PC-3 (cell line): ENCODE measurements at regions not wholly inside any gene's neighbourhood (a gene's known extent, or its start where the extent isn't known, plus 50 kb on each side); places are given as distances from the start of the nearest gene placed in this dataset.

Experiments used
- ATAC-seq: fragments of 200-7000 bp; cut with Tn5 transposase; 2 replicates; pipeline ENCODE4 v1.9.1; 2020; ENCODE audit warnings: mild to moderate bottlenecking, moderate library complexity
- BruUV-seq: library from RNA; stranded (reverse); fragments of 400-500 nt; replicated peaks from 2 replicates; lab custom pipeline; 2021; lab: Mats Ljungman, UMichigan
- CTCF ChIA-PET: fragments of 300-600 bp; sonication (Branson Sonifier 250); formaldehyde crosslinking; loops from one replicate; lab custom pipeline; 2022; ENCODE audit warnings: antibody characterized with exemption; lab: Charles Lee
- POLR2A ChIA-PET: fragments of 300-600 bp; sonication (Branson Sonifier 250); formaldehyde crosslinking; loops from one replicate; lab custom pipeline; 2022; ENCODE audit warnings: antibody characterized with exemption; ENCODE audit not compliant: unreplicated experiment; lab: Charles Lee
- DNase-seq: peaks from one replicate; pipeline ENCODE4 v3.0.0-alpha.2; 2015
- H2AFZ ChIP-seq: fragments of 300-600 bp; sonication (generic); 2 replicates; pipeline ENCODE4 v1.6.0; 2016; ENCODE audit warnings: antibody characterized with exemption, low read length
- H3F3A ChIP-seq: fragments of 300-600 bp; sonication (generic); one replicate; pipeline ENCODE4 v1.6.0; 2017; ENCODE audit warnings: antibody characterized with exemption, low read length, control low read depth, mild to moderate bottlenecking; ENCODE audit not compliant: unreplicated experiment
- H3K27ac ChIP-seq: fragments of 300-600 bp; sonication (generic); 2 replicates; pipeline ENCODE4 v1.5.1; 2016; ENCODE audit warnings: mild to moderate bottlenecking, low read length
- H3K27me3 ChIP-seq: fragments of 300-600 bp; sonication (generic); 2 replicates; pipeline ENCODE4 v1.6.1; 2016; ENCODE audit warnings: low read length, mixed read lengths
- H3K36me3 ChIP-seq: fragments of 300-600 bp; sonication (generic); 2 replicates; pipeline ENCODE4 v1.6.1; 2016; ENCODE audit warnings: low read depth, mixed run types, low read length, mixed read lengths
- H3K4me1 ChIP-seq: fragments of 300-600 bp; sonication (generic); 2 replicates; pipeline ENCODE4 v1.5.1; 2016; ENCODE audit warnings: low read length; ENCODE audit not compliant: insufficient read depth
- H3K4me2 ChIP-seq: fragments of 300-600 bp; sonication (generic); 2 replicates; pipeline ENCODE4 v1.6.0; 2016; ENCODE audit warnings: low read length
- H3K4me3 ChIP-seq: fragments of 300-600 bp; sonication (generic); 2 replicates; pipeline ENCODE4 v1.5.1; 2016; ENCODE audit warnings: mild to moderate bottlenecking, low read length, mixed read lengths
- H3K79me2 ChIP-seq: fragments of 300-600 bp; sonication (generic); 2 replicates; pipeline ENCODE4 v1.6.1; 2017; ENCODE audit warnings: low read length, mixed read lengths
- H3K9ac ChIP-seq: fragments of 300-600 bp; sonication (generic); 2 replicates; pipeline ENCODE4 v1.6.0; 2016; ENCODE audit warnings: mild to moderate bottlenecking, low read length
- H3K9me2 ChIP-seq: fragments of 300-600 bp; sonication (generic); replicated peaks from 2 replicates; pipeline ENCODE4 v1.6.1; 2016; ENCODE audit warnings: mixed run types, low read length, mixed read lengths
- H3K9me3 ChIP-seq: fragments of 300-600 bp; sonication (generic); 2 replicates; pipeline ENCODE4 v1.6.1; 2016; ENCODE audit warnings: low read length, mixed read lengths
- H4K20me1 ChIP-seq: fragments of 300-600 bp; sonication (generic); 2 replicates; pipeline ENCODE4 v1.6.1; 2016; ENCODE audit warnings: low read length, mixed read lengths
- EZH2 ChIP-seq: fragments of 300-600 bp; sonication (generic); IDR thresholded peaks from one replicate; pipeline ENCODE4 v1.6.1; 2017; ENCODE audit warnings: antibody characterized with exemption, mild to moderate bottlenecking, low read length; ENCODE audit not compliant: unreplicated experiment
- EZH2phosphoT487 ChIP-seq: fragments of 300-600 bp; sonication (generic); IDR thresholded peaks from 2 replicates; pipeline ENCODE4 v1.6.1; 2018; ENCODE audit warnings: mild to moderate bottlenecking, antibody characterized with exemption, low read length, borderline replicate concordance
- intact Hi-C: fragments of 100-400 bp; cut with micrococcal nuclease; formaldehyde crosslinking; loops from 2 replicates; pipeline ENCODE4 v1.9.0; 2023
- TF ChIP-seq, protein P1 (sequence below): fragments of 300-600 bp; sonication (generic); conservative IDR thresholded peaks from 2 replicates; pipeline ENCODE4 v1.5.1; 2017; ENCODE audit warnings: antibody characterized with exemption, low read depth, mild to moderate bottlenecking, low read length

DNA sequence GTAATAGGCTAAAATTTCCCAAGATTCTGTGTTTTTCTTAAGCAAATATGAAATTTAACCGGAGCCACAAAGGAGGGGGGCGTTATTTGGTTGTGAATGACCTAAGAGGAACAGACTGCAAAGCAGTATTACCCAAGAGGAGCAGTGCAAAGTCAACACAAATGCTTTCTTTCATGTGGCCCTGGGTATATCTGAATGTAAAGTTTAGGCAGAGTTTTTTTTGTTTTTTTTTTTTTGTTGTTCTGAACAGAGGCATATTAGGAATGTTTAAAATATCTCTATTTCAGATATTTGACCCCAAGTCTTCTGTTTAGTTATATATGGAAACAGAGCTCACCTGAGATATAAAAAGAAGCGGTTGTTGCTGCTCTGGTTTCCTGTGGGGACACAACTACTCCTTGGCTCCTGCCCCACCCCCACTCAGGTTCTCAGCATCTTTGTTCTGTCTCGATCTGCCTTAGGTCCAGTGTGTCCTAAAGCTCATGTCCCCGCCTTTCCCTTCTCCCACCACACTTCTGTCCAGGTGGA lies 220.7 kb downstream of the RFC3 start:
- Histone ChIP-seq H3F3A (no peaks in the 10 kb centered on the region), H3K4me2 (no peak overlapping the region), H3K36me3 (no peaks in the 10 kb centered on the region), H3K4me3 (no peak overlapping the region), H3K27ac (no peak overlapping the region), H3K9me2 (no peaks in the 10 kb centered on the region), H4K20me1 (no peaks in the 10 kb centered on the region), H3K27me3 (no peaks in the 10 kb centered on the region), H3K79me2 (no peaks in the 10 kb centered on the region), H3K9ac (no peak overlapping the region), H2AFZ (no peak overlapping the region), H3K9me3 (no peaks in the 10 kb centered on the region), H3K4me1 (peaks cover 40% of the 10 kb centered on the region)
- no peak for ATAC-seq
- TF ChIP-seq EZH2 (no peak), EZH2phosphoT487 (no peak)
- TF ChIP-seq, protein P1, sequence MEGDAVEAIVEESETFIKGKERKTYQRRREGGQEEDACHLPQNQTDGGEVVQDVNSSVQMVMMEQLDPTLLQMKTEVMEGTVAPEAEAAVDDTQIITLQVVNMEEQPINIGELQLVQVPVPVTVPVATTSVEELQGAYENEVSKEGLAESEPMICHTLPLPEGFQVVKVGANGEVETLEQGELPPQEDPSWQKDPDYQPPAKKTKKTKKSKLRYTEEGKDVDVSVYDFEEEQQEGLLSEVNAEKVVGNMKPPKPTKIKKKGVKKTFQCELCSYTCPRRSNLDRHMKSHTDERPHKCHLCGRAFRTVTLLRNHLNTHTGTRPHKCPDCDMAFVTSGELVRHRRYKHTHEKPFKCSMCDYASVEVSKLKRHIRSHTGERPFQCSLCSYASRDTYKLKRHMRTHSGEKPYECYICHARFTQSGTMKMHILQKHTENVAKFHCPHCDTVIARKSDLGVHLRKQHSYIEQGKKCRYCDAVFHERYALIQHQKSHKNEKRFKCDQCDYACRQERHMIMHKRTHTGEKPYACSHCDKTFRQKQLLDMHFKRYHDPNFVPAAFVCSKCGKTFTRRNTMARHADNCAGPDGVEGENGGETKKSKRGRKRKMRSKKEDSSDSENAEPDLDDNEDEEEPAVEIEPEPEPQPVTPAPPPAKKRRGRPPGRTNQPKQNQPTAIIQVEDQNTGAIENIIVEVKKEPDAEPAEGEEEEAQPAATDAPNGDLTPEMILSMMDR: no peak
- POLR2A ChIA-PET: interaction anchor here (0.6 kb wide), 1 partner anchor 1876 kb away, joined by 10 read pairs; no protein-coding TSS in a partner anchor
- intact Hi-C loops: no loop called here
- CTCF ChIA-PET: no interaction called here
- no peak for DNase-seq
- no TSS peak for BruUV-seq

GRCh38 chr13:34039678-34040077 lies 221.7 kb downstream of the RFC3 start:
- Histone ChIP-seq H3K9ac (no peak overlapping the region), H2AFZ (no peak overlapping the region), H3K79me2 (no peaks in the 10 kb centered on the region), H3K4me1 (peaks cover 49% of the 10 kb centered on the region), H3F3A (no peaks in the 10 kb centered on the region), H3K9me2 (no peaks in the 10 kb centered on the region), H3K9me3 (no peaks in the 10 kb centered on the region), H3K27me3 (no peaks in the 10 kb centered on the region), H3K4me3 (no peak overlapping the region), H4K20me1 (no peaks in the 10 kb centered on the region), H3K36me3 (no peaks in the 10 kb centered on the region), H3K27ac (no peak overlapping the region), H3K4me2 (no peak overlapping the region)
- POLR2A ChIA-PET: no interaction called here
- no TSS peak for BruUV-seq
- ATAC-seq: no peak
- DNase-seq: no peak
- CTCF ChIA-PET: no interaction called here
- TF ChIP-seq EZH2 (no peak), EZH2phosphoT487 (no peak)
- TF ChIP-seq, protein P1: no peak
- intact Hi-C loops: no loop called here

DNA sequence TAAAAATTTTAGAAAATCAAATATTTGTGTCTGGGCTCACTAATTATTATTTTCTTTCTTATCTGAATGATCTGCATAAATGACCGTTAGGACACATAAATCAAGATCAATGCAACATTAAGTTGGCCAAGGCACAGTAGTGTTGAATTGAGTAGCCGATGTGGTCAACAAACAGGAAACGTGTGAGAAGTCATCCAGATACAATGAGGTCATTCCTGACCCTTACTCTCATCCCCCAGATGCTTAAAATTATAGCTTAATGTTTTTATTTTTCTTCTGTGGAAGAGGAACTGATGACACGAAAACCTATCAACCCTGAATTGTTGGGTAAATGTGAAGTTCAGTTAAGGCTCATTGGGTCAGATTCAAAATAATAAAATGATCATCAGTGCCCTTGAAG lies 222.9 kb downstream of the RFC3 start:
- H2AFZ ChIP-seq: no peak overlapping the region
- no peak overlapping the region for H3K4me2 ChIP-seq
- no peaks in the 10 kb centered on the region for H4K20me1 ChIP-seq
- no peak overlapping the region for H3K9ac ChIP-seq
- peaks cover 49% of the 10 kb centered on the region for H3K4me1 ChIP-seq
- TF ChIP-seq EZH2phosphoT487 (no peak), EZH2 (no peak)
- TF ChIP-seq, protein P1: no peak
- CTCF ChIA-PET: no interaction called here
- POLR2A ChIA-PET: no interaction called here
- H3K9me3 ChIP-seq: no peaks in the 10 kb centered on the region
- no peaks in the 10 kb centered on the region for H3F3A ChIP-seq
- BruUV-seq: no TSS peak
- DNase-seq (no peak), ATAC-seq (no peak)
- H3K9me2 ChIP-seq: no peaks in the 10 kb centered on the region
- H3K27me3 ChIP-seq: no peaks in the 10 kb centered on the region
- intact Hi-C loops: no loop called here
- no peak overlapping the region for H3K4me3 ChIP-seq
- no peak overlapping the region for H3K27ac ChIP-seq
- H3K79me2 ChIP-seq: no peaks in the 10 kb centered on the region
- no peaks in the 10 kb centered on the region for H3K36me3 ChIP-seq
